ENCODE measurements at regions not wholly inside any gene's neighbourhood (a gene's known extent, or its start where the extent isn't known, plus 50 kb on each side); places are given as distances from the start of the nearest gene placed in this dataset.

DNA sequence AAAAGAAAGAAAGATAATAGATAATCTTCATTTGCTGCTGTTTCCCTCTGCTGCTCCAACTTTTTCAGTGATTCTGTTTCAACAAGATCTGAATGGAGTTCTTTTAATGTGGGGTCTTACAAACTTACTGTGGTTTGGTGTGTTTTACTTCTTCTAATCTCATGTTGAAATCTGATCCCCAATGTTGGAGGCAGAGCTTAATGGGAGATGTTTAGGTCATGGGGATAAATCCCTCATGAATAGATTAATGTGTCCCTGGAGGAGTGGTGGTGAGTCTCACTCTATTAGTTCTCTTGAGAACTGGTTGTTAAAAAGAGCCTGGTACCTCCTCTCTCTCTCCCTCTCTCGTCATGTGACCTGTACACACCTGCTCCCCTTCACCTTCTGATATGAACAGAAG, 442.4 kb downstream of the EPHA4 start:
- Histone ChIP-seq H3K27ac (no peak overlapping the region), H3K4me3 (no peak overlapping the region), H3K4me2 (ENCODE audit: unreplicated experiment) (no peak overlapping the region), H3K9ac (no peak overlapping the region), H3K36me3 (ENCODE audit: low read depth) (no peaks in the 10 kb centered on the region), H3K79me2 (ENCODE audit: insufficient read depth) (no peaks in the 10 kb centered on the region), H3F3A (ENCODE audit: insufficient read depth) (no peaks in the 10 kb centered on the region), H4K20me1 (ENCODE audit: insufficient read depth) (no peaks in the 10 kb centered on the region), H3K4me1 (ENCODE audit: insufficient read depth) (peaks cover 32% of the 10 kb centered on the region), H3K9me2 (ENCODE audit: insufficient read depth) (no peaks in the 10 kb centered on the region), H2AFZ (no peak overlapping the region), H3K9me3 (ENCODE audit: low read depth) (no peaks in the 10 kb centered on the region), H3K27me3 (replicated peaks; ENCODE audit: insufficient read depth) (no peaks in the 10 kb centered on the region)
- 24 to 53% methylated on average over 1 of the region's 1 CpG for WGBS, 2 experiments (ENCODE audit: low coverage in 1 of 2, low lambda C conversion rate in 2 of 2, missing lambda C conversion rate in 2 of 2)
- in situ Hi-C loops (cut with MboI) = no loop called here
- no peak for DNase-seq
- TF ChIP-seq EZH2 (IDR thresholded peaks at IDR 0.05; ENCODE audit: insufficient read depth, poor library complexity, severe bottlenecking) (no peak), EZH2phosphoT487 (IDR thresholded peaks at IDR 0.05; ENCODE audit: insufficient read depth, low read depth) (no peak)

DNA sequence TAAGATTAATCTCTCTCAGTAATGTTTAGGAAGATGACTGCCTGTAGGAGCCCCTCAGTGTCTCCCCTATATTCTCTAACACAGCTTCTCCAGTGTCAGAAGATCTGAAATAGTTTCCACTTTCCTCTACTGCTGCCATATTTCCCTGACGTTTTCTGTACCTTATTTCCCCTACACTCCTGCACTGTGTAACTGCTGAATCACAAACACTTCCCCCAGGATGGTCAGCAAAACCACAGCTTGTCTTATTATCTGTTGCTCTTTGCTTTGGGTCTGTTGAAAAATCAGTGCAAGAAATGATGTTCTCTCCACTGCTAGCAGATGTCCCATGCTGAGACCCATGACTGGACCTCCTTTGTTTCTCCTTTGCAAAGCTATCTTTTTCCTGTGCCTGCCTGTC, 441.7 kb downstream of the EPHA4 start:
- H3K9me2 ChIP-seq (ENCODE audit: insufficient read depth) = no peaks in the 10 kb centered on the region
- no peak for DNase-seq
- in situ Hi-C loops (cut with MboI) = no loop called here
- TF ChIP-seq EZH2 (IDR thresholded peaks at IDR 0.05; ENCODE audit: insufficient read depth, poor library complexity, severe bottlenecking) (no peak), EZH2phosphoT487 (IDR thresholded peaks at IDR 0.05; ENCODE audit: insufficient read depth, low read depth) (no peak)
- H3K4me2 ChIP-seq (ENCODE audit: unreplicated experiment) = no peak overlapping the region
- no peaks in the 10 kb centered on the region for H3K79me2 ChIP-seq (ENCODE audit: insufficient read depth)
- H3K27ac ChIP-seq = no peak overlapping the region
- no peaks in the 10 kb centered on the region for H3K27me3 ChIP-seq (replicated peaks; ENCODE audit: insufficient read depth)
- H3K4me1 ChIP-seq (ENCODE audit: insufficient read depth) = peaks cover 29% of the 10 kb centered on the region
- H2AFZ ChIP-seq = no peak overlapping the region
- no peak overlapping the region for H3K9ac ChIP-seq
- H3K4me3 ChIP-seq = no peak overlapping the region
- H3F3A ChIP-seq (ENCODE audit: insufficient read depth) = no peaks in the 10 kb centered on the region
- no peaks in the 10 kb centered on the region for H3K36me3 ChIP-seq (ENCODE audit: low read depth)
- WGBS, 2 experiments (ENCODE audit: low coverage in 1 of 2, low lambda C conversion rate in 2 of 2, missing lambda C conversion rate in 2 of 2) = 10 to 25% methylated on average over 1 of the region's 1 CpG
- no peaks in the 10 kb centered on the region for H4K20me1 ChIP-seq (ENCODE audit: insufficient read depth)
- no peaks in the 10 kb centered on the region for H3K9me3 ChIP-seq (ENCODE audit: low read depth)

DNA sequence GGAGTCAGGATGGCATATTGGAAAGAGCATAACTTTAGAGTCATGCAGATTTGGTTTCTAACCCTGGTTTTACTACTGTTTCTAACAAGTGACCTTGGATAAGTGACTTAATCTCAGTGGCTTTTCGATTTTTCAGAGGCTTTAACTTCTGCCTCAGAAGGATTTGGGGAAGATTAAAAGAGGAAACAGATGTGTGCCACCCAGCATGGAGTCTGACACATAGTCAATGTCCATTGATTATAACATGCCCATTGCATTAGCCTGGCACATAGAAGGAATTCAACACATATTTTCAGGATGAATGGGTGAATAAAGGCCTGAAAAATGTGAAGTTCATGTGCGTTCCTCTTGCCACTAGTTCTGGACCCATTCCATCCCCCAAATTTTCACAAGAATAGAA, 438.2 kb downstream of the EPHA4 start:
- H3F3A ChIP-seq (ENCODE audit: insufficient read depth) = no peaks in the 10 kb centered on the region
- H3K79me2 ChIP-seq (ENCODE audit: insufficient read depth) = no peaks in the 10 kb centered on the region
- TF ChIP-seq EZH2 (IDR thresholded peaks at IDR 0.05; ENCODE audit: insufficient read depth, poor library complexity, severe bottlenecking) = no peak
- no peak for TF ChIP-seq EZH2phosphoT487 (IDR thresholded peaks at IDR 0.05; ENCODE audit: insufficient read depth, low read depth)
- H3K4me3 ChIP-seq = no peak overlapping the region
- no peaks in the 10 kb centered on the region for H3K9me3 ChIP-seq (ENCODE audit: low read depth)
- in situ Hi-C loops (cut with MboI) = no loop called here
- peak; percentile 52 for DNase-seq
- no peaks in the 10 kb centered on the region for H3K27me3 ChIP-seq (replicated peaks; ENCODE audit: insufficient read depth)
- peak overlapping the region; percentile 23 for H3K4me2 ChIP-seq (ENCODE audit: unreplicated experiment)
- H3K9ac ChIP-seq = no peak overlapping the region
- no peak overlapping the region for H3K27ac ChIP-seq
- 6 to 12% methylated on average over 2 of the region's 2 CpGs for WGBS, 2 experiments (ENCODE audit: low coverage in 1 of 2, low lambda C conversion rate in 2 of 2, missing lambda C conversion rate in 2 of 2)
- H3K4me1 ChIP-seq (ENCODE audit: insufficient read depth) = peaks cover 22% of the 10 kb centered on the region
- no peaks in the 10 kb centered on the region for H3K9me2 ChIP-seq (ENCODE audit: insufficient read depth)
- H2AFZ ChIP-seq = no peak overlapping the region
- H3K36me3 ChIP-seq (ENCODE audit: low read depth) = no peaks in the 10 kb centered on the region
- H4K20me1 ChIP-seq (ENCODE audit: insufficient read depth) = no peaks in the 10 kb centered on the region

DNA sequence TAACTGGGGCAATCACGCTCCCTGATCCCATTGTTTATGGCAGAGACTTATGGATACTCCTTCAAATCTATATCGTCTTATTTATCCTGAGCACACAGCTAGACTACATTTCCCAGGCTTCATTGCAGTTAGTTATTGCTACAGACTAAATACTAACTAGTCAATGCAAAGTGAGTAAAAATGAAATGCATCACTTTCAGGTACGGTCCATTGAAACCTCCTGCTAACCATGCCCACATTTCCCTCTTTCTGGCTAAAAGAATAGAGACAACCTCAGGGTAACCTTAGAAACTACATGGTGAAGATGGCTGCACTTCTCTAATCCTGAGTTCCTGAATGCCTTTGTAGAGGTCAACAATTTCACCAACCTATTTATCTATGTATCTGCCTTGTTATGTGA, 437.4 kb downstream of the EPHA4 start:
- Histone ChIP-seq H3K4me2 (ENCODE audit: unreplicated experiment) (no peak overlapping the region), H3K36me3 (ENCODE audit: low read depth) (no peaks in the 10 kb centered on the region), H3K9me3 (ENCODE audit: low read depth) (no peaks in the 10 kb centered on the region), H4K20me1 (ENCODE audit: insufficient read depth) (no peaks in the 10 kb centered on the region), H3K9me2 (ENCODE audit: insufficient read depth) (no peaks in the 10 kb centered on the region), H3K79me2 (ENCODE audit: insufficient read depth) (no peaks in the 10 kb centered on the region), H3K27me3 (replicated peaks; ENCODE audit: insufficient read depth) (no peaks in the 10 kb centered on the region), H3K4me3 (no peak overlapping the region), H3K9ac (no peak overlapping the region), H3K4me1 (ENCODE audit: insufficient read depth) (peaks cover 22% of the 10 kb centered on the region), H3K27ac (no peak overlapping the region), H3F3A (ENCODE audit: insufficient read depth) (no peaks in the 10 kb centered on the region), H2AFZ (no peak overlapping the region)
- TF ChIP-seq EZH2phosphoT487 (IDR thresholded peaks at IDR 0.05; ENCODE audit: insufficient read depth, low read depth) = no peak
- TF ChIP-seq EZH2 (IDR thresholded peaks at IDR 0.05; ENCODE audit: insufficient read depth, poor library complexity, severe bottlenecking) = no peak
- 89 to 96% methylated on average over 3 of the region's 3 CpGs for WGBS, 2 experiments (ENCODE audit: low coverage in 1 of 2, low lambda C conversion rate in 2 of 2, missing lambda C conversion rate in 2 of 2)
- in situ Hi-C loops (cut with MboI) = no loop called here
- DNase-seq = no peak

DNA sequence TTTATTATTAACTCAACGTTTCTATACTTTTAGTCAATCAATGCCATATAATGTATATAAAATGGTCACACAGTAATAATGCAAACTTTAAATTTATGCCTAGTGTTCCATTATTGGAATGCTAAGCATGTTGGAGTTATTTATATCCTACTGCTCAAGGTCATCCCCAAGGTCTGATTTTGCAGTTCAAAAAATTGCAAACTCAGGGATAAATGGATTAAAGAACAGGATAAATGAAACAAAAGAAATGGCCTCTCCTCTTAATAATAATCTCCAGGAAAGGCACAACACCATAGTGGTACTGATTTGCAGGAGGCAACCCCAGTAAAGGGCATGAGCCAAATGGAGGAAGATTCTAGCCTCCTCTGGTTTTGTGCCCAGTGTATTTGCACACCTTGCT, 436.4 kb downstream of the EPHA4 start:
- no peak for DNase-seq
- 35 to 37% methylated on average over 1 of the region's 1 CpG for WGBS, 2 experiments (ENCODE audit: low coverage in 1 of 2, low lambda C conversion rate in 2 of 2, missing lambda C conversion rate in 2 of 2)
- Histone ChIP-seq H3K9ac (no peak overlapping the region), H3K4me3 (no peak overlapping the region), H3K27me3 (replicated peaks; ENCODE audit: insufficient read depth) (no peaks in the 10 kb centered on the region), H3F3A (ENCODE audit: insufficient read depth) (no peaks in the 10 kb centered on the region), H3K9me3 (ENCODE audit: low read depth) (no peaks in the 10 kb centered on the region), H3K79me2 (ENCODE audit: insufficient read depth) (no peaks in the 10 kb centered on the region), H3K4me2 (ENCODE audit: unreplicated experiment) (no peak overlapping the region), H3K27ac (no peak overlapping the region), H4K20me1 (ENCODE audit: insufficient read depth) (no peaks in the 10 kb centered on the region), H2AFZ (no peak overlapping the region), H3K36me3 (ENCODE audit: low read depth) (no peaks in the 10 kb centered on the region), H3K9me2 (ENCODE audit: insufficient read depth) (no peaks in the 10 kb centered on the region), H3K4me1 (ENCODE audit: insufficient read depth) (peaks cover 22% of the 10 kb centered on the region)
- TF ChIP-seq EZH2phosphoT487 (IDR thresholded peaks at IDR 0.05; ENCODE audit: insufficient read depth, low read depth) (no peak), EZH2 (IDR thresholded peaks at IDR 0.05; ENCODE audit: insufficient read depth, poor library complexity, severe bottlenecking) (no peak)
- in situ Hi-C loops (cut with MboI) = no loop called here
